Loucy (cell line): ENCODE measurements at regions not wholly inside any gene's neighbourhood (a gene's known extent, or its start where the extent isn't known, plus 50 kb on each side); places are given as distances from the start of the nearest gene placed in this dataset.

Source experiments
- H2AFZ ChIP-seq: fragments of 200-600 bp; sonication (generic); 2 replicates; pipeline ENCODE4 v1.6.0; 2016; ENCODE audit warnings: antibody characterized with exemption, mild to moderate bottlenecking, low read length, moderate library complexity
- H3F3A ChIP-seq: fragments of 200-600 bp; 2 replicates; pipeline ENCODE4 v1.6.0; 2016; ENCODE audit warnings: antibody characterized with exemption, low read depth, mild to moderate bottlenecking
- H3K27me3 ChIP-seq: fragments of 200-600 bp; sonication (generic); 2 replicates; pipeline ENCODE4 v1.6.1; 2014; ENCODE audit warnings: low read length, mild to moderate bottlenecking; ENCODE audit not compliant: insufficient read depth, poor library complexity, severe bottlenecking
- H3K36me3 ChIP-seq: fragments of 200-600 bp; sonication (generic); 2 replicates; pipeline ENCODE4 v1.6.1; 2016; ENCODE audit warnings: low read length; ENCODE audit not compliant: insufficient read depth
- H3K4me1 ChIP-seq: fragments of 200-600 bp; sonication (generic); 2 replicates; pipeline ENCODE4 v1.5.1; 2014; ENCODE audit warnings: low read length, mild to moderate bottlenecking; ENCODE audit not compliant: insufficient read depth, poor library complexity, severe bottlenecking
- H3K4me2 ChIP-seq: fragments of 200-600 bp; sonication (generic); 2 replicates; pipeline ENCODE4 v1.6.0; 2014; ENCODE audit warnings: antibody characterized with exemption, low read length, low read depth, mild to moderate bottlenecking; ENCODE audit not compliant: poor library complexity, severe bottlenecking
- H3K4me3 ChIP-seq: fragments of 200-600 bp; sonication (generic); 2 replicates; pipeline ENCODE4 v1.5.1; 2014; ENCODE audit warnings: low read length, mild to moderate bottlenecking, mixed read lengths; ENCODE audit not compliant: poor library complexity, severe bottlenecking
- H3K79me2 ChIP-seq: fragments of 200-600 bp; sonication (generic); 2 replicates; pipeline ENCODE4 v1.6.1; 2014; ENCODE audit warnings: low read length; ENCODE audit not compliant: insufficient read depth
- H3K9ac ChIP-seq: fragments of 200-600 bp; sonication (generic); 2 replicates; pipeline ENCODE4 v1.6.0; 2014; ENCODE audit warnings: mild to moderate bottlenecking, low read depth, low read length, moderate library complexity; ENCODE audit not compliant: poor library complexity, severe bottlenecking
- H3K9me2 ChIP-seq: fragments of 200-600 bp; sonication (generic); replicated peaks from 2 replicates; pipeline ENCODE4 v1.6.1; 2016; ENCODE audit warnings: low read depth, low read length, mixed read lengths
- H3K9me3 ChIP-seq: fragments of 200-600 bp; sonication (generic); 2 replicates; pipeline ENCODE4 v1.6.1; 2014; ENCODE audit warnings: mild to moderate bottlenecking, antibody characterized with exemption, low read length, low read depth; ENCODE audit not compliant: insufficient read depth
- H4K20me1 ChIP-seq: fragments of 200-600 bp; sonication (generic); 2 replicates; pipeline ENCODE4 v1.6.0; 2014; ENCODE audit warnings: antibody characterized with exemption, low read length, mild to moderate bottlenecking; ENCODE audit not compliant: insufficient read depth, poor library complexity, severe bottlenecking
- CTCF ChIP-seq: fragments of 200-600 bp; sonication (generic); conservative IDR thresholded peaks from 2 replicates; pipeline ENCODE4 v1.5.1; 2014; ENCODE audit warnings: mild to moderate bottlenecking, antibody characterized with exemption, low read length
- EZH2phosphoT487 ChIP-seq: fragments of 200-600 bp; IDR thresholded peaks from 2 replicates; pipeline ENCODE4 v1.6.1; 2018; ENCODE audit warnings: antibody characterized with exemption, mild to moderate bottlenecking, moderate library complexity, borderline replicate concordance

GRCh38 chr1:163789911-163790310, 468.2 kb downstream of the NUF2 start:
- Histone ChIP-seq H3K9me2 (no peaks in the 10 kb centered on the region), H4K20me1 (no peaks in the 10 kb centered on the region), H3K9ac (no peak overlapping the region), H3K4me2 (no peak overlapping the region), H3K79me2 (no peaks in the 10 kb centered on the region), H3K4me1 (no peaks in the 10 kb centered on the region), H2AFZ (no peak overlapping the region), H3F3A (no peaks in the 10 kb centered on the region), H3K27me3 (no peaks in the 10 kb centered on the region), H3K4me3 (no peak overlapping the region), H3K36me3 (no peaks in the 10 kb centered on the region), H3K9me3 (no peaks in the 10 kb centered on the region)
- no peak for TF ChIP-seq CTCF
- TF ChIP-seq EZH2phosphoT487 = no peak

- TF ChIP-seq CTCF (no peak), EZH2phosphoT487 (no peak)
- no peaks in the 10 kb centered on the region for H3K9me3 ChIP-seq
- no peaks in the 10 kb centered on the region for H3F3A ChIP-seq
- no peaks in the 10 kb centered on the region for H3K9me2 ChIP-seq
- H3K27me3 ChIP-seq = no peaks in the 10 kb centered on the region
- H3K4me1 ChIP-seq = no peaks in the 10 kb centered on the region
- no peaks in the 10 kb centered on the region for H4K20me1 ChIP-seq
- H3K36me3 ChIP-seq = no peaks in the 10 kb centered on the region
- H3K4me2 ChIP-seq = no peak overlapping the region
- no peaks in the 10 kb centered on the region for H3K79me2 ChIP-seq
- H3K9ac ChIP-seq = no peak overlapping the region
- H2AFZ ChIP-seq = no peak overlapping the region
- no peak overlapping the region for H3K4me3 ChIP-seq
Observed at GRCh38 chr1:163794551-163794950, 472.8 kb downstream of the NUF2 start.

DNA sequence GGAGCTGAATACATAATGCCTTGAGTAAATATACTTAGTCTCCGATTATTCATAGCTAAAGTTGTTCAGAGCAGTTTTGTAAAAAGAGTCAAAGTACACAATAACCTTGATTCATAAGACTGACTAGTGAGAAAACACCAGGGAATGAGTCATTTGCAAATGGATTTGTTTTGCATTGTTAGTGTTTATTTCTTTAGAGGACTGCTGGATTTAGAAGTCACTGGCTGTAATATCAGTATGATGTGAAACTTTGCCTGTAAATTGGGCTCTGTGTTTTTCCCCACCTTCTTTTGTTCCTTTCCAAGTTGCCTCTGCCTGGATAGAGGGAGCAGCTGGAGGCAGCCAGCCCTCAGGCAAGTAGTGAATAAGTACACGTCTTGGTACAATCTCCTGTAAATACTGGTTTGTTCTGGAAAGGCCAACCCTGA, 474.7 kb downstream of the NUF2 start:
- Histone ChIP-seq H2AFZ (no peak overlapping the region), H3K9me3 (no peaks in the 10 kb centered on the region), H3K9me2 (no peaks in the 10 kb centered on the region)

More for the DNA sequence above, 474.7 kb downstream of the NUF2 start:
- Histone ChIP-seq H3F3A (no peaks in the 10 kb centered on the region), H3K9ac (no peak overlapping the region), H3K4me3 (no peak overlapping the region), H3K4me2 (no peak overlapping the region), H3K4me1 (no peaks in the 10 kb centered on the region), H4K20me1 (no peaks in the 10 kb centered on the region), H3K79me2 (no peaks in the 10 kb centered on the region), H3K36me3 (no peaks in the 10 kb centered on the region), H3K27me3 (no peaks in the 10 kb centered on the region)
- TF ChIP-seq EZH2phosphoT487 = no peak
- no peak for TF ChIP-seq CTCF
